HFFc6 (cell line): ENCODE measurements at regions not wholly inside any gene's neighbourhood (a gene's known extent, or its start where the extent isn't known, plus 50 kb on each side); places are given as distances from the start of the nearest gene placed in this dataset.
"Not testable (repeated sequence)": the region's sequence is repeated elsewhere in the genome, so short reads cannot be mapped to it uniquely, and the experiment has no call there.

ENCODE experiments used
- DNase-seq: peaks from one replicate; pipeline ENCODE4 v3.0.0-alpha.2; 2018
- H3K27ac Mint-ChIP-seq: 2 replicates; pipeline ENCODE4 v1.8.0; 2020; ENCODE audit warnings: mild to moderate bottlenecking, mixed read lengths
- H3K27me3 Mint-ChIP-seq: 2 replicates; pipeline ENCODE4 v1.8.0; 2021; ENCODE audit warnings: mild to moderate bottlenecking, moderate library complexity, mixed read lengths; ENCODE audit not compliant: insufficient read depth
- H3K36me3 Mint-ChIP-seq: 2 replicates; pipeline ENCODE4 v1.8.0; 2021; ENCODE audit warnings: low read depth, mixed read lengths
- H3K4me1 Mint-ChIP-seq: 2 replicates; pipeline ENCODE4 v1.8.0; 2020; ENCODE audit warnings: low read depth, mixed read lengths
- H3K4me3 Mint-ChIP-seq: 2 replicates; pipeline ENCODE4 v1.8.0; 2020; ENCODE audit warnings: mild to moderate bottlenecking, moderate library complexity, mixed read lengths
- H3K9me3 Mint-ChIP-seq: 2 replicates; pipeline ENCODE4 v1.8.0; 2020; ENCODE audit warnings: mild to moderate bottlenecking, mixed read lengths
- CTCF ChIP-seq: fragments of 200-600 bp; sonication (generic); IDR thresholded peaks from 2 replicates; pipeline ENCODE4 v1.5.0; 2021; ENCODE audit warnings: antibody characterized with exemption, mild to moderate bottlenecking

- no peak for TF ChIP-seq CTCF
- H3K36me3 Mint-ChIP-seq: no peaks in the 10 kb centered on the region
- no peak overlapping the region for H3K4me3 Mint-ChIP-seq
- no peaks in the 10 kb centered on the region for H3K4me1 Mint-ChIP-seq
- no peak overlapping the region for H3K27ac Mint-ChIP-seq
- H3K9me3 Mint-ChIP-seq: no peaks in the 10 kb centered on the region
- H3K27me3 Mint-ChIP-seq: no peaks in the 10 kb centered on the region
- no peak for DNase-seq
These were observed 269.0 kb downstream of the GOLGA6L6 start for GRCh38 chr15:20272422-20273184.

- no peak overlapping the region for H3K27ac Mint-ChIP-seq
- no peaks in the 10 kb centered on the region for H3K4me1 Mint-ChIP-seq
- no peaks in the 10 kb centered on the region for H3K36me3 Mint-ChIP-seq
- TF ChIP-seq CTCF: no peak
- no peaks in the 10 kb centered on the region for H3K27me3 Mint-ChIP-seq
- H3K9me3 Mint-ChIP-seq: no peaks in the 10 kb centered on the region
- no peak overlapping the region for H3K4me3 Mint-ChIP-seq
- DNase-seq: no peak
These were observed 270.0 kb downstream of the GOLGA6L6 start for GRCh38 chr15:20271647-20272046.

GRCh38 chr15:20269956-20270355, 271.6 kb downstream of the GOLGA6L6 start:
- H3K9me3 Mint-ChIP-seq, DNase-seq, H3K27me3 Mint-ChIP-seq, H3K4me3 Mint-ChIP-seq, H3K4me1 Mint-ChIP-seq, H3K36me3 Mint-ChIP-seq, H3K27ac Mint-ChIP-seq: not testable (repeated sequence)

GRCh38 chr15:20267996-20268395, 273.6 kb downstream of the GOLGA6L6 start:
- not testable (repeated sequence) for H3K9me3 Mint-ChIP-seq, H3K27me3 Mint-ChIP-seq, H3K4me3 Mint-ChIP-seq, DNase-seq, H3K36me3 Mint-ChIP-seq, H3K4me1 Mint-ChIP-seq, H3K27ac Mint-ChIP-seq

GRCh38 chr15:20267051-20267730, 274.4 kb downstream of the GOLGA6L6 start:
- H3K27me3 Mint-ChIP-seq, DNase-seq, H3K9me3 Mint-ChIP-seq, H3K4me1 Mint-ChIP-seq, H3K4me3 Mint-ChIP-seq, H3K27ac Mint-ChIP-seq, H3K36me3 Mint-ChIP-seq: not testable (repeated sequence)

GRCh38 chr15:20265710-20266109, 275.9 kb downstream of the GOLGA6L6 start:
- not testable (repeated sequence) for H3K36me3 Mint-ChIP-seq, H3K9me3 Mint-ChIP-seq

GRCh38 chr15:20261321-20262280, 280.0 kb downstream of the GOLGA6L6 start:
- not testable (repeated sequence) for H3K36me3 Mint-ChIP-seq, H3K27ac Mint-ChIP-seq

More at GRCh38 chr15:20265710-20266109, 275.9 kb downstream of the GOLGA6L6 start:
- not testable (repeated sequence) for H3K4me1 Mint-ChIP-seq, H3K27me3 Mint-ChIP-seq, DNase-seq, H3K4me3 Mint-ChIP-seq, H3K27ac Mint-ChIP-seq

GRCh38 chr15:20260650-20261049, 280.9 kb downstream of the GOLGA6L6 start:
- not testable (repeated sequence) for H3K27me3 Mint-ChIP-seq, H3K4me3 Mint-ChIP-seq

More at GRCh38 chr15:20261321-20262280, 280.0 kb downstream of the GOLGA6L6 start:
- not testable (repeated sequence) for H3K4me1 Mint-ChIP-seq, H3K27me3 Mint-ChIP-seq, H3K4me3 Mint-ChIP-seq, DNase-seq
- H3K9me3 Mint-ChIP-seq: peaks cover 32% of the 10 kb centered on the region

GRCh38 chr15:20259559-20260190, 281.9 kb downstream of the GOLGA6L6 start:
- H3K27me3 Mint-ChIP-seq, H3K27ac Mint-ChIP-seq, H3K4me3 Mint-ChIP-seq, H3K4me1 Mint-ChIP-seq, DNase-seq, H3K36me3 Mint-ChIP-seq: not testable (repeated sequence)
- peaks cover 38% of the 10 kb centered on the region for H3K9me3 Mint-ChIP-seq

More at GRCh38 chr15:20260650-20261049, 280.9 kb downstream of the GOLGA6L6 start:
- peaks cover 34% of the 10 kb centered on the region for H3K9me3 Mint-ChIP-seq
- not testable (repeated sequence) for H3K27ac Mint-ChIP-seq, DNase-seq, H3K36me3 Mint-ChIP-seq, H3K4me1 Mint-ChIP-seq

- H3K27me3 Mint-ChIP-seq, H3K27ac Mint-ChIP-seq, H3K4me3 Mint-ChIP-seq, H3K4me1 Mint-ChIP-seq, DNase-seq, H3K36me3 Mint-ChIP-seq: not testable (repeated sequence)
- peaks cover 60% of the 10 kb centered on the region for H3K9me3 Mint-ChIP-seq
These were observed 285.2 kb downstream of the GOLGA6L6 start for GRCh38 chr15:20256394-20256793.

- not testable (repeated sequence) for H3K27me3 Mint-ChIP-seq, H3K36me3 Mint-ChIP-seq, DNase-seq, H3K4me1 Mint-ChIP-seq, H3K27ac Mint-ChIP-seq, H3K4me3 Mint-ChIP-seq
- H3K9me3 Mint-ChIP-seq: peaks cover 64% of the 10 kb centered on the region
These were observed 286.0 kb downstream of the GOLGA6L6 start for GRCh38 chr15:20255641-20256040.
